ENCODE measurements at regions not wholly inside any gene's neighbourhood (a gene's known extent, or its start where the extent isn't known, plus 50 kb on each side); places are given as distances from the start of the nearest gene placed in this dataset.

DNA sequence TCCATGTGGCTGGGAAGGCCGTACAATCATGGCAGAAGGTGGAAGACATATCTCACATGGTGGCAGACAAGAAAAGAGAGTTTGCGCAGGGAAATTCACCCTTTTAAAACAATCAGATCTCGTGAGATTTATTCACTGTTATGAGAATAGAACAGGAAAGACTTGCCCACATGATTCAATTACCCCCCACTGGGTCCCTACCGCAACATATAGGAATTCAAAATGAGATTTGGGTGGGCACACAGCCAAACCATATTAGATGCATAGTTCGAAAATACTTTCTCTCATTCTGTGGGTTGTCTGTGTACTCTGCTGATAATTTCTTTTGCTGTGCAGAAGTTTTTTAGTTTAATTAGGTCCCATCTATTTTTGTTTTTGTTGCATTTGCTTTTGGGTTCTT lies 990.3 kb downstream of the PLA2G4A start:
- Mint-ChIP-seq H3K9me3 (peaks cover 7% of the 10 kb centered on the region), H3K36me3 (ENCODE audit: low read depth) (no peaks in the 10 kb centered on the region), H3K27ac (no peak overlapping the region), H3K4me1 (no peaks in the 10 kb centered on the region), H3K27me3 (ENCODE audit: low read depth, poor library complexity) (peaks cover 3% of the 10 kb centered on the region), H3K4me3 (no peak overlapping the region)
- no peak for TF ChIP-seq CTCF (IDR thresholded peaks at IDR 0.05)
- no peak for DNase-seq

DNA sequence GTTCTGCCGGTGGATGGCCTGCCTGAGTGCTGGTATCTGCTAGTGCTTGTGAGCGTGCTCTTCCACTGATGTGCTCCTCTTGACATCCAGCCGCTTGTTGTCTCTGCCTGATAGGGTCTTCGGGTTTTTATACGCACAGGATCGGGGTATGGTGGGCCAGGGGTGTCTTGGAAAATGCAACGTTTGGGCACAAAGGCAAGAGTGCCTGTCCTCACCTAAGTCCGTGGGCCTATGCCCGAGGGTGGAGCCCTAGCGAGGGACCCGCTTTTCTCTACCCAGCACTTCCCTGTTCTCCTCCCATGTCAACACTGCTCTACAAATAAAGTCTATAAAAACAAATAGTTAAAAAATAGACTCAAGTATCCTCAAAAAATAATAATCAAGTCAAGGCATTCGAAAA lies 1007.8 kb downstream of the PLA2G4A start:
- no peak for TF ChIP-seq CTCF (IDR thresholded peaks at IDR 0.05)
- H3K27ac Mint-ChIP-seq: no peak overlapping the region
- no peak for DNase-seq
- H3K36me3 Mint-ChIP-seq (ENCODE audit: low read depth): no peaks in the 10 kb centered on the region
- H3K9me3 Mint-ChIP-seq: peaks cover 9% of the 10 kb centered on the region
- no peak overlapping the region for H3K4me3 Mint-ChIP-seq
- H3K27me3 Mint-ChIP-seq (ENCODE audit: low read depth, poor library complexity): no peaks in the 10 kb centered on the region
- H3K4me1 Mint-ChIP-seq: no peaks in the 10 kb centered on the region

DNA sequence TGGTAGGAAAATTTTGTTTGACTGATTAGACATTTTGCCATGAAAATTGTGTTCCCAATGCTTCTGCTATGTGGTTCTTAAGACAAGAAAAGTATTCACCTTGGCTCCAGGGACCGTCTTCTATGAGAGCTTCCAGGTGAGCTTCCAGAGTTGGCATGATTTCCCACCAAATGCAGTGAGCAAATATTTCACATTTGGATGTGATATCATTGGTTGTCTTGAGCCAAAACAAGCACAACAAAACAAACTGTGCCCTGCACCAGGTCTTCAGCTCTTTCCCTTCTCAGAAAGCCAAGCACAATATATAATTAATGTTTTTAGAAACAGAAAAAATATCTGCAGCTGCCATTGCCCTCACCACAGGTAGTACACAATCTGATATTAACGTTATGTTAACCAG lies 1009.0 kb downstream of the PLA2G4A start:
- Mint-ChIP-seq H3K9me3 (peaks cover 13% of the 10 kb centered on the region), H3K27me3 (ENCODE audit: low read depth, poor library complexity) (no peaks in the 10 kb centered on the region), H3K4me3 (no peak overlapping the region), H3K36me3 (ENCODE audit: low read depth) (no peaks in the 10 kb centered on the region), H3K4me1 (no peaks in the 10 kb centered on the region), H3K27ac (no peak overlapping the region)
- no peak for TF ChIP-seq CTCF (IDR thresholded peaks at IDR 0.05)
- DNase-seq: no peak

DNA sequence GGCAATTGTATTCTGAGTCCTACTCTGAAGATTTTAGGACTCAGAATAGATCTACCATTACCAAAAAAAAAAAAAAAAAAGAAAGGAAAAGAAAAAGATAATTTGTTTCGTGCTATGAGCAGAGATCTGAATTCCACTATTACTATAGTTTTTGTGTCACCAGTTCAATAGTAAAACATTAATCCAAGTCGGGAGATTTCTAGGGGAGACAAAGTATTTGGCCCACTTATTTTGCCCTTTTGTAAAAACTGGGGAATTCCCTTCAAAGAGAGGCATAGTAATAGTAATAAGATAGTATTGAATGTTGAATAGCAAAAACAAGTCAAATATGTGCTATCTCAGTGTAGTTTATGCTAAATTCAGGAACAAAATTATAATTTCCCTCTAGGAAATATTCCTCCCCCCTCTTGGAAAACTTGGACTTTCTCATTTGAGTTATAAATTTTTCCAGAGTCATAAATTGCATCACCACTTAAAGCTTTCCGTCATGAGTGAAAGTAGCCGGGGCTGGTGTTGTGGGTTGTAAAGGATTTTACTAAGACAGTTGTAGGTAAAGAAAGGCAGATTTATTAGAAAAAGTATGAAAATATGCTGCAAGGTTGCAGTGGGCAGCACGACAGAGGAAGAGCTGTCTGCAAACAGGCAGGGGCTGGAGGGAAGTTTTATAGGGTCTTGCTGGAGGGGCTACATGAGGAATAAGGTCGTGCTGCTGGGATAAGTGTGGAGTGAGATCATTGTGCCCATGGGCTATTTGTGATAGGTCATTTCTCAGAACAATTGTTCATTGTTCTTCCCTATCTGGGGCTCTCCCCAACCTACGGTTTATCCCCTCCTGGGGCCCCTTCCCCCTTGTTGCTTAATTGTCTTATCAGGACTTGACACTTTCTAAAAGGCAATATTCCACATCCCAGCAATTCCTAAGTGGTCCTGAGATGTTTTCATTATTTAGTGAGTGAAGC lies 1009.9 kb downstream of the PLA2G4A start:
- H3K27me3 Mint-ChIP-seq (ENCODE audit: low read depth, poor library complexity): no peaks in the 10 kb centered on the region
- no peaks in the 10 kb centered on the region for H3K36me3 Mint-ChIP-seq (ENCODE audit: low read depth)
- DNase-seq: no peak
- TF ChIP-seq CTCF (IDR thresholded peaks at IDR 0.05): no peak
- H3K27ac Mint-ChIP-seq: no peak overlapping the region
- H3K4me3 Mint-ChIP-seq: no peak overlapping the region
- no peaks in the 10 kb centered on the region for H3K4me1 Mint-ChIP-seq
- peaks cover 18% of the 10 kb centered on the region for H3K9me3 Mint-ChIP-seq

DNA sequence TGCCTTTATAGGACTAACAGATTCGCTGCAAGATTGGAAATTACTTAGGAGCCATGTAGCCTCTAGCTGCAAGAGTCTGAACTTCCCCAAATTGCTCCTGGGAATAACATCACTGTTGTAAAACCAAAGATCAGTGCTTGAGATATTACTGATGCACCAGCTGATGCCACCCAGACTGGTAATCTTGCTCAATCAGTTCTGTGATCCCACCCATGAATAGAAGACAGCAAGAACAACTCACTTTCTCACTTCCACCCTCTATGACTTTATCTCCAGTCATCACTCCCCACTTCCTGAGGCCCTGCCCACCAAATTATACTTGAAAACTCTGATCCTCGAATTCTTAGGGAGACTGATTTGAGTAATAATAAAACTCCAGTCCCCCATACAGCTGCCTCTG lies 1011.1 kb downstream of the PLA2G4A start:
- no peaks in the 10 kb centered on the region for H3K36me3 Mint-ChIP-seq (ENCODE audit: low read depth)
- H3K9me3 Mint-ChIP-seq: peaks cover 19% of the 10 kb centered on the region
- no peak for TF ChIP-seq CTCF (IDR thresholded peaks at IDR 0.05)
- H3K4me3 Mint-ChIP-seq: no peak overlapping the region
- DNase-seq: no peak
- H3K27ac Mint-ChIP-seq: no peak overlapping the region
- no peaks in the 10 kb centered on the region for H3K4me1 Mint-ChIP-seq
- H3K27me3 Mint-ChIP-seq (ENCODE audit: low read depth, poor library complexity): no peaks in the 10 kb centered on the region

DNA sequence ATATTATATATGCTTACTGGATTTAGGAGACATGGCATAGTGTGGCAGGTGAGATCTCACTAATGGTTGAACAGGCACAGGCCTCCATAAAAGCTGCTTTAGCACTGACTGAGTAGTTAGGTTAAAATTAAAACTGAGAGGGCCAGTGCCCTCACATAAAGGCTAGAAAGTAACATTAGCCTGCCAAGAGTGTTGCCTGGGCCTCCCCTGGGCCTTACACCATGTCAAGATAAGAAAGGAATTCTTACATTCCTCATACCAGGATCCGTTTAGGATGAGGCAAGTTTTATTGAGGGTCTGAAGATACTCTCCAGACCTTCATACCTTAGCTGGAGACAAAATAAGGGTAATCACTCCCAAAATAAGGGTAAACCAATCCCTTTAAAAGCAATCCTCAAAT lies 1011.8 kb downstream of the PLA2G4A start:
- no peak for TF ChIP-seq CTCF (IDR thresholded peaks at IDR 0.05)
- no peaks in the 10 kb centered on the region for H3K27me3 Mint-ChIP-seq (ENCODE audit: low read depth, poor library complexity)
- peaks cover 19% of the 10 kb centered on the region for H3K9me3 Mint-ChIP-seq
- H3K4me1 Mint-ChIP-seq: no peaks in the 10 kb centered on the region
- no peak overlapping the region for H3K27ac Mint-ChIP-seq
- no peak for DNase-seq
- no peaks in the 10 kb centered on the region for H3K36me3 Mint-ChIP-seq (ENCODE audit: low read depth)
- H3K4me3 Mint-ChIP-seq: no peak overlapping the region

Data from nephron progenitor cell (in vitro differentiated cells).